Endodermal cell (in vitro differentiated cells): ENCODE measurements at regions not wholly inside any gene's neighbourhood (a gene's known extent, or its start where the extent isn't known, plus 50 kb on each side); places are given as distances from the start of the nearest gene placed in this dataset.

Experiments
- DNase-seq: peaks from one replicate; pipeline ENCODE4 v3.0.0-alpha.2; 2017
- H3K27ac ChIP-seq: 2 replicates; pipeline ENCODE4 v1.5.1; 2013; ENCODE audit warnings: mild to moderate bottlenecking, low read depth, low read length, moderate library complexity
- H3K27me3 ChIP-seq: 2 replicates; pipeline ENCODE4 v1.6.1; 2013; ENCODE audit warnings: mild to moderate bottlenecking, low read length, moderate library complexity; ENCODE audit not compliant: insufficient read depth, control insufficient read depth, poor library complexity, severe bottlenecking
- H3K36me3 ChIP-seq: 2 replicates; pipeline ENCODE4 v1.7.0; 2013; ENCODE audit warnings: mild to moderate bottlenecking, low read length, moderate library complexity; ENCODE audit not compliant: control insufficient read depth, insufficient read depth
- H3K4me1 ChIP-seq: one replicate; pipeline ENCODE4 v1.7.0; 2013; ENCODE audit warnings: low read length; ENCODE audit not compliant: control insufficient read depth, insufficient read depth
- H3K4me3 ChIP-seq: 2 replicates; pipeline ENCODE4 v1.5.1; 2013; ENCODE audit warnings: mild to moderate bottlenecking, low read length, moderate library complexity
- H3K9ac ChIP-seq: 2 replicates; pipeline ENCODE4 v1.6.1; 2013; ENCODE audit warnings: mild to moderate bottlenecking, low read length, moderate library complexity; ENCODE audit not compliant: poor library complexity, severe bottlenecking; ENCODE audit errors: extremely low read depth
- H3K9me3 ChIP-seq: 2 replicates; pipeline ENCODE4 v1.6.1; 2013; ENCODE audit warnings: mild to moderate bottlenecking, low read length, moderate library complexity; ENCODE audit not compliant: control insufficient read depth
- H3K27ac Mint-ChIP-seq: 2 replicates; pipeline ENCODE4 v1.8.0; 2020; ENCODE audit warnings: mixed read lengths
- H3K27me3 Mint-ChIP-seq: 2 replicates; pipeline ENCODE4 v1.8.0; 2021; ENCODE audit warnings: mild to moderate bottlenecking, mixed read lengths; ENCODE audit not compliant: insufficient read depth
- H3K36me3 Mint-ChIP-seq: 2 replicates; pipeline ENCODE4 v1.8.0; 2020; ENCODE audit warnings: low read depth, mixed read lengths
- H3K4me1 Mint-ChIP-seq: 2 replicates; pipeline ENCODE4 v1.8.0; 2020; ENCODE audit warnings: mixed read lengths
- H3K4me3 Mint-ChIP-seq: 2 replicates; pipeline ENCODE4 v1.8.0; 2020; ENCODE audit warnings: mild to moderate bottlenecking, moderate library complexity, mixed read lengths
- H3K9me3 Mint-ChIP-seq: 2 replicates; pipeline ENCODE4 v1.8.0; 2020; ENCODE audit warnings: mild to moderate bottlenecking, mixed read lengths
- CTCF ChIP-seq: fragments of 200-600 bp; sonication (generic); conservative IDR thresholded peaks from 2 replicates; pipeline ENCODE4 v1.5.0; 2021; ENCODE audit warnings: antibody characterized with exemption, mild to moderate bottlenecking
- WGBS, 2 experiments: methylation state at CpG; one replicate each; pipeline versions ENCODE4 v1.1.5 to v1.1.7; 2013; ENCODE audit warnings: missing lambda C conversion rate in 2 of 2, mixed read lengths in 1 of 2; ENCODE audit not compliant: insufficient coverage in 1 of 2, insufficient read length in 1 of 2; 5-methylcytosine and 5-hydroxymethylcytosine counted together

- Histone ChIP-seq H3K4me3 (no peak overlapping the region), H3K27me3 (peaks cover 24% of the 10 kb centered on the region), H3K36me3 (no peaks in the 10 kb centered on the region), H3K9ac (no peak overlapping the region), H3K4me1 (peaks cover 3% of the 10 kb centered on the region), H3K27ac (no peak overlapping the region), H3K9me3 (no peaks in the 10 kb centered on the region)
- Mint-ChIP-seq H3K4me1 (peaks cover 32% of the 10 kb centered on the region), H3K4me3 (no peak overlapping the region), H3K36me3 (no peaks in the 10 kb centered on the region), H3K27ac (no peak overlapping the region), H3K27me3 (peaks cover 55% of the 10 kb centered on the region), H3K9me3 (no peaks in the 10 kb centered on the region)
- TF ChIP-seq CTCF, result no peak
- 78 to 89% methylated on average over 5 to 6 of the region's 6 CpGs for WGBS, 2 experiments
- DNase-seq, result no peak
These were observed 95.3 kb upstream of the MED13L start for GRCh38 chr12:116372815-116373214.

GRCh38 chr12:116373572-116374206, 96.2 kb upstream of the MED13L start:
- H3K4me1 ChIP-seq, result peaks cover 3% of the 10 kb centered on the region
- Mint-ChIP-seq H3K4me1 (peaks cover 25% of the 10 kb centered on the region), H3K27me3 (peaks cover 64% of the 10 kb centered on the region), H3K36me3 (no peaks in the 10 kb centered on the region), H3K4me3 (no peak overlapping the region), H3K9me3 (no peaks in the 10 kb centered on the region), H3K27ac (no peak overlapping the region)
- TF ChIP-seq CTCF, result no peak
- peaks cover 31% of the 10 kb centered on the region for H3K27me3 ChIP-seq
- WGBS, 2 experiments, result 89 to 91% methylated on average over 9 to 12 of the region's 12 CpGs
- no peak overlapping the region for H3K9ac ChIP-seq
- H3K36me3 ChIP-seq, result no peaks in the 10 kb centered on the region
- H3K4me3 ChIP-seq, result no peak overlapping the region
- H3K9me3 ChIP-seq, result no peaks in the 10 kb centered on the region
- peak; percentile 65 for DNase-seq
- no peak overlapping the region for H3K27ac ChIP-seq

GRCh38 chr12:116374207-116374606, 96.7 kb upstream of the MED13L start:
- H3K27ac Mint-ChIP-seq, result no peak overlapping the region
- peaks cover 3% of the 10 kb centered on the region for H3K4me1 ChIP-seq
- no peak for DNase-seq
- no peak overlapping the region for H3K9ac ChIP-seq
- peaks cover 69% of the 10 kb centered on the region for H3K27me3 Mint-ChIP-seq
- peaks cover 36% of the 10 kb centered on the region for H3K27me3 ChIP-seq
- no peaks in the 10 kb centered on the region for H3K9me3 ChIP-seq
- H3K27ac ChIP-seq, result no peak overlapping the region
- WGBS, 2 experiments, result 78 to 82% methylated on average over 3 of the region's 3 CpGs
- no peak overlapping the region for H3K4me3 ChIP-seq
- H3K36me3 ChIP-seq, result no peaks in the 10 kb centered on the region
- H3K4me1 Mint-ChIP-seq, result peaks cover 24% of the 10 kb centered on the region
- no peaks in the 10 kb centered on the region for H3K9me3 Mint-ChIP-seq
- TF ChIP-seq CTCF, result no peak
- H3K4me3 Mint-ChIP-seq, result no peak overlapping the region
- no peaks in the 10 kb centered on the region for H3K36me3 Mint-ChIP-seq
